GM12891 (cell line): ENCODE measurements at regions not wholly inside any gene's neighbourhood (a gene's known extent, or its start where the extent isn't known, plus 50 kb on each side); places are given as distances from the start of the nearest gene placed in this dataset.

Source experiments
- PAX5 ChIP-seq: IDR thresholded peaks from 2 replicates; pipeline ENCODE4 v1.6.1; 2011; ENCODE audit warnings: low read length, moderate library complexity, mild to moderate bottlenecking; ENCODE audit not compliant: insufficient read depth, severe bottlenecking
- POLR2A ChIP-seq: IDR thresholded peaks from 2 replicates; pipeline ENCODE4 v1.6.1; 2011; ENCODE audit warnings: low read depth, low read length, control low read depth
- POLR2AphosphoS5 ChIP-seq: IDR thresholded peaks from 2 replicates; pipeline ENCODE4 v1.6.1; 2011; ENCODE audit warnings: low read depth, low read length, control low read depth
- SPI1 ChIP-seq: IDR thresholded peaks from 2 replicates; pipeline ENCODE4 v1.6.1; 2011; ENCODE audit warnings: low read depth, low read length, control low read depth

DNA sequence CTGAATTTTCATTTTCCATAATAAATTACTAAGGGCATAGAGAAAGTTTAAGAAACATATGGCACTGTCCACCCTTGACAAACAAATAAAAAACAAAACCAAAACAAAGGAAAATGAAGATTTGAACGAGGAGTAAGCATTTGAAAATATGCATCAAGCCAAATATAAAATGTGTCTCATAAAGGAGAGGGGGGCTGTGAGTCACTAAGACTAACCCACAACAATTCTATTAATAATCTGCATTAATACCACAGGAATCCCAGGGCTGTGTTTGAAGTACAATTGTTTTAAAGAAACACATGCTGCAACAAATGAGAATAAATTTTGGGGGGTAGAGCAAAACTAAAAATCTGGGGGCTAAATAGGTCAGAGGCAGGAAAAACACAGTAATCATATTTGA is 53.8 kb upstream of the STK17B start:
- no peak for TF ChIP-seq POLR2A
- TF ChIP-seq POLR2AphosphoS5, result no peak
- TF ChIP-seq SPI1, result no peak
- no peak for TF ChIP-seq PAX5
